Panc1 (cell line): ENCODE measurements at regions not wholly inside any gene's neighbourhood (a gene's known extent, or its start where the extent isn't known, plus 50 kb on each side); places are given as distances from the start of the nearest gene placed in this dataset.

ENCODE experiments used
- CTCF ChIP-seq: fragments of 450-650 bp; IDR thresholded peaks from 2 replicates; pipeline ENCODE4 v1.5.1; 2017; ENCODE audit warnings: mild to moderate bottlenecking
- POLR2AphosphoS5 ChIP-seq: IDR thresholded peaks from 2 replicates; pipeline ENCODE4 v1.6.1; 2012; ENCODE audit warnings: mild to moderate bottlenecking, low read depth, low read length, moderate library complexity
- REST ChIP-seq, 2 experiments: IDR thresholded peaks; 2 replicates each; pipeline ENCODE4 v1.6.1; 2011 to 2012; ENCODE audit warnings: low read depth in 2 of 2, control low read depth in 1 of 2, low read length in 1 of 2, mild to moderate bottlenecking in 1 of 2, moderate library complexity in 1 of 2; ENCODE audit not compliant: insufficient read depth in 1 of 2
- TCF7L2 ChIP-seq: IDR thresholded peaks from 2 replicates; pipeline ENCODE4 v1.6.1; 2011; ENCODE audit warnings: mild to moderate bottlenecking, low read depth, low read length, inconsistent platforms

GRCh38 chr7:70947181-70947580 is 184.8 kb upstream of the GALNT17 start:
- TF ChIP-seq REST (IDR thresholded peaks at IDR 0.05; ENCODE audit: insufficient read depth in 1 of 2, low read depth in 2 of 2, low read length in 1 of 2) (no peak), CTCF (no peak), POLR2AphosphoS5 (no peak), TCF7L2 (no peak)
